DND-41 (cell line): ENCODE measurements at regions not wholly inside any gene's neighbourhood (a gene's known extent, or its start where the extent isn't known, plus 50 kb on each side); places are given as distances from the start of the nearest gene placed in this dataset.

ENCODE experiments used
- EZH2 ChIP-seq: IDR thresholded peaks from 3 replicates; pipeline ENCODE4 v1.6.1; 2012; ENCODE audit warnings: borderline replicate concordance, low read depth, mild to moderate bottlenecking, moderate library complexity, low read length, inconsistent platforms; ENCODE audit not compliant: severe bottlenecking
- TF ChIP-seq, protein P1 (sequence below): IDR thresholded peaks from 2 replicates; pipeline ENCODE4 v1.5.1; 2012; ENCODE audit warnings: borderline replicate concordance, low read length, moderate library complexity, mild to moderate bottlenecking; ENCODE audit not compliant: poor library complexity, severe bottlenecking; ENCODE audit errors: extremely low read depth

- TF ChIP-seq, protein P1, sequence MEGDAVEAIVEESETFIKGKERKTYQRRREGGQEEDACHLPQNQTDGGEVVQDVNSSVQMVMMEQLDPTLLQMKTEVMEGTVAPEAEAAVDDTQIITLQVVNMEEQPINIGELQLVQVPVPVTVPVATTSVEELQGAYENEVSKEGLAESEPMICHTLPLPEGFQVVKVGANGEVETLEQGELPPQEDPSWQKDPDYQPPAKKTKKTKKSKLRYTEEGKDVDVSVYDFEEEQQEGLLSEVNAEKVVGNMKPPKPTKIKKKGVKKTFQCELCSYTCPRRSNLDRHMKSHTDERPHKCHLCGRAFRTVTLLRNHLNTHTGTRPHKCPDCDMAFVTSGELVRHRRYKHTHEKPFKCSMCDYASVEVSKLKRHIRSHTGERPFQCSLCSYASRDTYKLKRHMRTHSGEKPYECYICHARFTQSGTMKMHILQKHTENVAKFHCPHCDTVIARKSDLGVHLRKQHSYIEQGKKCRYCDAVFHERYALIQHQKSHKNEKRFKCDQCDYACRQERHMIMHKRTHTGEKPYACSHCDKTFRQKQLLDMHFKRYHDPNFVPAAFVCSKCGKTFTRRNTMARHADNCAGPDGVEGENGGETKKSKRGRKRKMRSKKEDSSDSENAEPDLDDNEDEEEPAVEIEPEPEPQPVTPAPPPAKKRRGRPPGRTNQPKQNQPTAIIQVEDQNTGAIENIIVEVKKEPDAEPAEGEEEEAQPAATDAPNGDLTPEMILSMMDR: no peak
- TF ChIP-seq EZH2: no peak
Observed at GRCh38 chr1:29828526-29829447, 592.5 kb downstream of the PTPRU start.
